SK-N-SH (cell line): ENCODE measurements at regions not wholly inside any gene's neighbourhood (a gene's known extent, or its start where the extent isn't known, plus 50 kb on each side); places are given as distances from the start of the nearest gene placed in this dataset.
"Not testable (repeated sequence)": the region's sequence is repeated elsewhere in the genome, so short reads cannot be mapped to it uniquely, and the experiment has no call there.

Experiments
- CTCF ChIA-PET: fragments of 300-600, 350-600 bp; formaldehyde crosslinking; extraction: SDS; loops from one replicate; lab custom pipeline; 2021; lab: Yijun Ruan, JAX
- POLR2A ChIA-PET: fragments of 350-600 bp; sonication (Branson Sonifier 250); formaldehyde crosslinking; extraction: SDS; loops from one replicate; lab custom pipeline; 2020; ENCODE audit warnings: antibody characterized with exemption, inconsistent platforms; lab: Yijun Ruan, JAX
- DNase-seq: peaks from one replicate; pipeline ENCODE4 v3.0.0; 2012
- H2AFZ ChIP-seq: fragments of 200-600 bp; sonication (generic); 2 replicates; pipeline ENCODE4 v1.8.1; 2016; ENCODE audit warnings: antibody characterized with exemption, mild to moderate bottlenecking, low read depth
- H3F3A ChIP-seq: fragments of 200-600 bp; sonication (generic); replicated peaks from 2 replicates; pipeline ENCODE3; 2016; ENCODE audit warnings: antibody characterized with exemption, mild to moderate bottlenecking; ENCODE audit not compliant: insufficient read depth
- H3K27ac ChIP-seq, 2 experiments: fragments of 200-500 bp in 1 of 2; fragments of 200-600 bp in 1 of 2; sonication (Bioruptor generic) in 1 of 2; sonication (generic), shearing (Covaris generic) in 1 of 2; 2 replicates each; pipeline versions ENCODE4 v1.5.1 to v1.6.1; 2014 to 2016; ENCODE audit warnings: low read depth in 2 of 2, inconsistent platforms in 1 of 2, low read length in 1 of 2, mild to moderate bottlenecking in 1 of 2, mixed read lengths in 1 of 2
- H3K27me3 ChIP-seq: fragments of 200-600 bp; sonication (generic), shearing (Covaris generic); 2 replicates; pipeline ENCODE4 v1.6.1; 2016; ENCODE audit warnings: mixed run types; ENCODE audit not compliant: insufficient read depth
- H3K36me3 ChIP-seq, 2 experiments: fragments of 200-500 bp in 1 of 2; fragments of 200-600 bp in 1 of 2; sonication (Bioruptor generic) in 1 of 2; sonication (generic) in 1 of 2; replicated peaks in 1 of 2; 2 replicates each; pipeline versions ENCODE3 to v1.5.1; 2014 to 2016; ENCODE audit warnings: low read length in 1 of 2, mild to moderate bottlenecking in 1 of 2; ENCODE audit not compliant: insufficient read depth in 2 of 2, control insufficient read depth in 1 of 2
- H3K4me1 ChIP-seq, 2 experiments: fragments of 200-500 bp in 1 of 2; fragments of 200-600 bp in 1 of 2; sonication (Bioruptor generic) in 1 of 2; sonication (generic), shearing (Covaris generic) in 1 of 2; 2 replicates each; pipeline versions ENCODE4 v1.5.1 to v1.6.1; 2014 to 2016; ENCODE audit warnings: low read depth in 1 of 2, low read length in 1 of 2, mixed run types in 1 of 2; ENCODE audit not compliant: insufficient read depth in 2 of 2, control insufficient read depth in 1 of 2
- H3K4me2 ChIP-seq: fragments of 200-600 bp; sonication (generic), shearing (Covaris generic); 2 replicates; pipeline ENCODE4 v1.6.1; 2017; ENCODE audit warnings: mixed run types
- H3K4me3 ChIP-seq, 2 experiments: fragments of 200-500 bp in 1 of 2; fragments of 200-600 bp in 1 of 2; sonication (Bioruptor generic) in 1 of 2; sonication (generic), shearing (Covaris generic) in 1 of 2; 2 replicates each; pipeline versions ENCODE4 v1.5.1 to v1.8.1; 2014 to 2016; ENCODE audit warnings: low read depth in 2 of 2, inconsistent platforms in 1 of 2, low read length in 1 of 2, mild to moderate bottlenecking in 1 of 2, mixed read lengths in 1 of 2, moderate library complexity in 1 of 2
- H3K79me2 ChIP-seq: fragments of 200-600 bp; sonication (generic); 2 replicates; pipeline ENCODE4 v1.8.1; 2017; ENCODE audit warnings: mild to moderate bottlenecking; ENCODE audit not compliant: insufficient read depth
- H3K9ac ChIP-seq: fragments of 200-600 bp; sonication (generic); 2 replicates; pipeline ENCODE4 v1.6.1; 2017; ENCODE audit warnings: mixed run types
- H3K9me2 ChIP-seq: fragments of 200-600 bp; sonication (generic); 2 replicates; pipeline ENCODE4 v1.6.1; 2017; ENCODE audit warnings: mixed run types
- H3K9me3 ChIP-seq: fragments of 200-600 bp; sonication (generic); 2 replicates; pipeline ENCODE4 v1.6.1; 2017; ENCODE audit warnings: mixed run types, mild to moderate bottlenecking, moderate library complexity
- H4K20me1 ChIP-seq: fragments of 200-600 bp; sonication (generic); 2 replicates; pipeline ENCODE4 v1.6.1; 2017; ENCODE audit warnings: mild to moderate bottlenecking, mixed run types; ENCODE audit not compliant: insufficient read depth
- WGBS: methylation state at CpG from one replicate; pipeline ENCODE4 v1.1.6; 2017; ENCODE audit warnings: low lambda C conversion rate; 5-methylcytosine and 5-hydroxymethylcytosine counted together

DNA sequence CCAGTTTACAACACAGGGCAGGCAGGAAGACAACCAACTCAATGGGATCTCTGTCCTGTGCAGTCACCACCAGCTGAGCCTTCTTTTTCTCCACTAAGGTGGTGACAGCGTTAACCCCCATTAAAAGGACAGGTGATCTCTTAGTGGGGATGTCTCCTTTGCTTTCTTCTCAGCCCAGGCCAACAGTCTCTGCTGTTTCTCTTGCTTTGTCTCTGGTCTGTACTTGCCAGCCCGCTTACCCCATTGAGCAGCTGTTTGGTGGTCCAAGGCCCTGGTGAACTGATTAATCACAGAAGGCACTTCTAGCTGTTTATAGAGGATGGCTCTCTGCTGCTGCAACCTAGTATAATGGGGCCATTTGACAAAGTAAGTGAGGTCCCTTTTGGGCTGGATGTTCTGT, 523.9 kb upstream of the TPTE start:
- WGBS = 34% methylated on average over 2 of the region's 2 CpGs
- H3K9me3 ChIP-seq, H3F3A ChIP-seq, H3K9ac ChIP-seq, H2AFZ ChIP-seq, H3K4me1 ChIP-seq, H4K20me1 ChIP-seq, H3K36me3 ChIP-seq, H3K27ac ChIP-seq, H3K4me3 ChIP-seq, H3K9me2 ChIP-seq, POLR2A ChIA-PET, CTCF ChIA-PET, H3K27me3 ChIP-seq, H3K79me2 ChIP-seq, H3K4me2 ChIP-seq, DNase-seq: not testable (repeated sequence)

DNA sequence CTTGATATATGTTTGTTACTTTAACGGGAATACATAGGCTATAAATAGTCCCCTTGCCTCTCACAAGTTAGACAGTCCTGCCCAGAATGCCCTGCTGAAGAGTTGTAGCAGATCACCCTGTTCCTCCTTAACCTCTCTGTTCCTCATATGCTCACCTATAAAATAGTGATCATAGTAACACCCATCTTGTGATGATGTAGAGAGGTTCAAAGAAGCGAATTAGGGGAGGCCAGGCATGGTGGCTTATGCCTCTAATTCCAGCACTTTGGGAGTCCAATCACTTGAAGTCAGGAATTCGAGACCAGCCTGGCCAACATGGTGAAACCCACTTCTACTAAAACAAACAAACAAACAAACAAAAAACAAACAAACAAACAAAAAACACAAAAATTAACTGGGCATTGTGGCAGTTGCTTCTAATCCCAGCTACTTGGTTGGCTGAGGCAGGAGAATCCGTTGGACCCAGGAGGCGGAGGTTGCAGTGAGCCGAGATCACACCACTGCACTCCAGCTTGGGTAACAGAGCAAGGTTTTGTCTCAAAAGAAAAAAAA, 518.5 kb upstream of the TPTE start:
- DNase-seq, H3K27me3 ChIP-seq, CTCF ChIA-PET, H3K4me3 ChIP-seq, H2AFZ ChIP-seq, H3K27ac ChIP-seq, H3K4me2 ChIP-seq, H3K79me2 ChIP-seq, H3K36me3 ChIP-seq, H3K9me3 ChIP-seq, H3K9ac ChIP-seq, H3F3A ChIP-seq, H4K20me1 ChIP-seq, H3K9me2 ChIP-seq, H3K4me1 ChIP-seq, POLR2A ChIA-PET: not testable (repeated sequence)
- 19% methylated on average over 6 of the region's 6 CpGs for WGBS

DNA sequence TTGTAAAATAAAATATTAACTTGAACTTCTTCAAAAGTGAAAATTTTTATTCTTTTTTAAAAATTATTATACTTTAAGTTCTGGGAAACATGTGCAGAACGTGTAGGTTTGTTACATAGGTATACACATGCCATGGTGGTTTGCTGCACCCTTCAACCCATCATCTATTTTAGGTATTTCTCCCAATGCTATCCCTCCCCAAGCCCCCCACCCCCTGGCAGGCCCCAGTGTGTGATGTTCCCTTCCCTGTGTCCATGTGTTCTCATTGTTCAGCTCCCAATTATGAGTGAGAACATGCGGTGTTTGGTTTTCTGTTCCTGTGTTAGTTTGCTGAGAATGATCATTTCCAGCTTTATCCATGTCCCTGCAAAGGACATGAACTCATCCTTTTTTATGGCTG, 515.6 kb upstream of the TPTE start:
- H3K9me3 ChIP-seq, H3K4me1 ChIP-seq, H4K20me1 ChIP-seq, H3F3A ChIP-seq, POLR2A ChIA-PET, H3K27ac ChIP-seq, H3K79me2 ChIP-seq, H3K36me3 ChIP-seq, H3K9me2 ChIP-seq, H3K27me3 ChIP-seq, H3K9ac ChIP-seq, H3K4me2 ChIP-seq, CTCF ChIA-PET, DNase-seq, H2AFZ ChIP-seq, H3K4me3 ChIP-seq: not testable (repeated sequence)
- 15% methylated on average over 2 of the region's 2 CpGs for WGBS

- H3K4me2 ChIP-seq, H3K36me3 ChIP-seq, H3F3A ChIP-seq, H3K9ac ChIP-seq, H4K20me1 ChIP-seq, DNase-seq, H3K27ac ChIP-seq, POLR2A ChIA-PET, H3K9me3 ChIP-seq, H3K9me2 ChIP-seq, H3K4me3 ChIP-seq, H3K79me2 ChIP-seq, H3K4me1 ChIP-seq, H2AFZ ChIP-seq, H3K27me3 ChIP-seq, CTCF ChIA-PET: not testable (repeated sequence)
- 32% methylated on average over 2 of the region's 2 CpGs for WGBS
Observed at GRCh38 chr21:10016991-10017390, 504.4 kb upstream of the TPTE start.

- WGBS = 47% methylated on average over 4 of the region's 4 CpGs
- H3K4me3 ChIP-seq, H3K9me3 ChIP-seq, H3K9ac ChIP-seq, H3K79me2 ChIP-seq, H4K20me1 ChIP-seq, H3K27me3 ChIP-seq, H3K36me3 ChIP-seq, POLR2A ChIA-PET, CTCF ChIA-PET, H3F3A ChIP-seq, DNase-seq, H3K4me2 ChIP-seq, H2AFZ ChIP-seq, H3K4me1 ChIP-seq, H3K9me2 ChIP-seq, H3K27ac ChIP-seq: not testable (repeated sequence)
Observed at GRCh38 chr21:10017757-10018156, 503.6 kb upstream of the TPTE start.

- not testable (repeated sequence) for H3K27me3 ChIP-seq, H3K9me3 ChIP-seq
Observed at GRCh38 chr21:10021462-10021861, 499.9 kb upstream of the TPTE start.

DNA sequence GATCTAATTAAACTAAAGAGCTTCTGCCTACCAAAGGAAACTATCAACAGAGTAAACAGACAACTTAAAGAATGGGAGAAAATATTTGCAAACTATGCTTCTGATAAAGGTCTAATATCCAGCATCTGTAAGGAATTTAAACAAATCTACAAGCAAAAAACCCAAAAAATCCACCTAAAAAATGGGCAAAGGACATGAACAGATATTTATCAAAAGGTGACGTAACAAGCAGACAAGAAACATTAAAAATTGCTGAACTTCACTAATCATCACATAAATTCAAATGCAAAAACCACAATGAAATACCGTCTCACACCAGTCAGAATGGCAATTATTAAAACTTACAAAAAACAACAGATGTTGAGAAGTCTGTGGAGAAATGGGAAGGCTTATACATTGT, 498.6 kb upstream of the TPTE start:
- CTCF ChIA-PET, H4K20me1 ChIP-seq, H3K9me2 ChIP-seq, H3K79me2 ChIP-seq, H3K4me2 ChIP-seq, H3K9ac ChIP-seq, H3K4me1 ChIP-seq, H3K4me3 ChIP-seq, H3K36me3 ChIP-seq, H2AFZ ChIP-seq, H3K27ac ChIP-seq, H3K27me3 ChIP-seq, POLR2A ChIA-PET, H3K9me3 ChIP-seq, H3F3A ChIP-seq, DNase-seq: not testable (repeated sequence)
- WGBS = 18% methylated on average over 2 of the region's 2 CpGs

More at GRCh38 chr21:10021462-10021861, 499.9 kb upstream of the TPTE start:
- DNase-seq, H3K79me2 ChIP-seq, H3K27ac ChIP-seq, H2AFZ ChIP-seq, H4K20me1 ChIP-seq, POLR2A ChIA-PET, H3K9me2 ChIP-seq, H3K4me3 ChIP-seq, H3K4me2 ChIP-seq, CTCF ChIA-PET, H3F3A ChIP-seq, H3K4me1 ChIP-seq, H3K36me3 ChIP-seq, H3K9ac ChIP-seq: not testable (repeated sequence)
- WGBS = 19% methylated on average over 3 of the region's 3 CpGs
